GM19395 (cell line): ENCODE measurements at regions not wholly inside any gene's neighbourhood (a gene's known extent, or its start where the extent isn't known, plus 50 kb on each side); places are given as distances from the start of the nearest gene placed in this dataset.
"Not testable (repeated sequence)": the region's sequence is repeated elsewhere in the genome, so short reads cannot be mapped to it uniquely, and the experiment has no call there.

Source experiments
- ATAC-seq: cut with Tn5 transposase; IDR thresholded peaks from one replicate; pipeline ENCODE4 v1.9.1; 2021; ENCODE audit warnings: mild to moderate bottlenecking, moderate library complexity; ENCODE audit not compliant: unreplicated experiment

DNA sequence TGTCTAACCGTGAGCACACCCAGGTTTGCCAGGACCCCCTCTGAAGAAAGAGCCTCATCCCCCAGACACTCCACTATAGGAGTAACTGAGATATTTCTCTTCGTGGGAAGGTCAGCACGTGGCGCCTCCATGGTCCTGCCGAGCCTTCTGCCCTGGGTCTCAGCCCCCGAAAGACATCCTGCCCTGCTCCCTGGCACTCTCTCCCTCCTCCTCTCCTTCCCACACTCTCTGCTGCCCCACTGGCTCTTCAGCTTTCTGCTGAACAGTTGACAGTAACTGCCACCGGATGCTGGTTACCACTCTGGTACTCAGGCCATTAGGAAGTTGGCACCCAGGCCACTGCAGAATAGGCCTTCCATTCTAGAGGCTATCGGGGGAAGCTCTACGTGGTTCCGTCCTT lies 185.2 kb downstream of the UACA start:
- no peak for ATAC-seq

- no peak for ATAC-seq
Measured at GRCh38 chr15:70576696-70577095, 186.7 kb downstream of the UACA start.

DNA sequence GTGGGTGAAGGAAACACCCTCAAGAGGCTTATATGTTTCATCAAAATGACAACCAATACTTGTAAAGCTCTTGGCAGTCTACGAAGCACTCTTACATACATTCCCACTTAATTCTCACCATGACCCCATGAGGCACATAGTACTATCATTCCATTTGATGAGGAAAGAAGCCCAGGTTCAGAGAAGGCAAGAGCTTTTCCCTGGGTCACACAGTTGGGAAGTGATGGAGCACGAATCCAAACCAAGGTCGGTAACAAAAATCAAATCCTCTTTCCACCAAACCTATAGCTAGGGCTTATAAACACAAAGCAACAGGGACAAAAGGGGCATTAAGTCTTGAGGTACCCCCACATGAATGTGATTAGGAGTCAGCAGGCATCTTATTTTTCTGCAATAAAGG lies 187.1 kb downstream of the UACA start:
- no peak for ATAC-seq

DNA sequence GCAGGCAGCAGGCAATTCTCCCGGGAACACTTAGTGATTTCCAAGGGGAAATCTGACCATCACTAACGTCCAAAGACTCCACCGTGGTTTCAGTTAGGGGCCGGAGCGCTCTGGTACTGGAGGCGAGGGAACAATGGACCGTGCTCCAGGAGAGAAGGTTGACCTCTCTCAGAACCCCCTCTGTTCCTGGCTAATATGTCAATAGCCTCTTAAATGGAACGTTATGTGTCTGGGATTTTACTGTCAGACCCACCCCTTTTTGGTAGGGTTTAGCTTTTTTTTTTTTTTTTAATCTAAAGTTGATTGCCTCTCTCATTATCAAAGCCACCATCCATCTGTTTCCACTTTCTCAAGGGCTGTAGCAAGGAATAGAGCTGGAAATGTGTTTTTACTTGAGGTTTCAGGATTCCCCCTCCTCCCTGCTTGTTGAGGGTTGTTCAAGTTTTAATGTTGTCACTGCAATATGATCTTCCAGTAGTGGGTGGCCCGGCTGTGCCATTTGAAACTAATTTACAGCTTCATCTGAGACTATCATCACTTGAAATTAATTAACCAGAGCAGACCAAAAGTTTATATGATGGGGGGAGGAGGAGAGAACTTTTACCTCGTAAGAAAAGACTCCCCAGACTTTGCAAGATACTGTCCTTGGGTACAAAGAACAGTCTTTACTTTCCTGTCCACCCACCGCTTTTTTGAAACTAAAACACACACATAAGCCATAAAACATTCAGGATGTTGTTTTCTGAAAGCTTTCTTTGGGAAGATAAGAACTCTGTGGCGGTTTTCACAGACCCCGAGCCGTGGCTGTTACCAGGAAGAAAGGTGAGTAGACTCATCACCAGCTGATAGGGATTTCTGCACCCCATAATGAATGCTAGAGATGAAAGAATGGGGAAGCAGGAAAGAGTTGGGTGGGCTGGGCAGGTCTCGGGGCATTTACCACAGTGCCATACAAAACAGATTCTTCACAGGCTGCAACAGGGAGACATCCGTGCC lies 187.8 kb downstream of the UACA start:
- ATAC-seq, result no peak

DNA sequence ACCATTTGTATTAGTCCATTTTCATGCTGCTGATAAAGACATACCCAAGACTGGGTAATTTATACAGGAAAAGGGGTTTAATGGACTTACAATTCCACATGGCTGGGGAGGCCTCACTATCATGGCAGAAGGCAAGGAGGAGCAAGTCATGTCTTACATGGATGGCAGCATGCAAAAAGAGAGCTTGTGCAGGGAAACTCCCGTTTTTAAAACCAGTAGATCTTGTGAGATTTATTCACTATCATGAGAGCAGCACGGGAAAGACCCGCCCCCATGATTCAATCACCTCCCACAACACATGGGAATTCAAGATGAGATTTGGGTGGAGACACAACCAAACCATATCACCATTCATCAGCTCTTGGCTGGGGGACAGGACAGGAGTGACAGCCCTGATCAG lies 189.0 kb downstream of the UACA start:
- ATAC-seq, result not testable (repeated sequence)

DNA sequence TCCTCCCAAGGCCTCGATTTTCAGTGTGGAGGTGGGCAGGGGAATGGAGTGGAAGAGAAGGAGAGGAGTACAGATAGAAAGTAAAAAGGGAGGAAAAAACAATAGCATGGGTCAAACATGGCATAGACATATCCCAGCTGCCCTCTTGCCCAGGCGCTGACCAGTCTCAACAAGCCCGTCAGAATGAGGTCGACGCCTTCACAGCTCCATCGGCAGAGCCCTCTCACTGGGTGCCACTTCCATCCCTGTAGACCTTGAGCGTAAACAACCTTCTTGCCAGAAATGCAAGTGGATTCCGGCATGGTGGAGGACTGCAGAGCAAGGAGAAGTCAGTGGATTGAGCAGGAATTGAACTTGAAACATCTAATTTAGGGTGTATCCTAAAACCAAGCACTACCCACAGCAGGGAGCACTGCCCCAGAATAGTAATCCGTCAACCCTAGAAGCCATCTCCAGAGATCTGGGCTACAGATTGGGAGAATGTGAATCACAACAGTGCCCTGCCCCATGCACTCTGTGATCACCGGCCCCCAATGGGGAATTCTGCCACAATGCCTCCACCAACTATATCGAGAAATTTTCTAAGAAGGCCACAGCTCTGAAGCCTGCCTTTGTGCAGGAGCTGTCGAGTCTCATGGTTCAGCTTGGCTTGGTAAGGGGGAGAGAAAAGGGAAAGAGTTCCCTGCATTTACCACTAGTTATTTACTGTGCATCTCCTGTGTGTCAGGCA lies 190.1 kb downstream of the UACA start:
- ATAC-seq, result no peak

GRCh38 chr15:70569714-70570231 lies 193.6 kb downstream of the UACA start:
- no peak for ATAC-seq

GRCh38 chr15:70569091-70569713 lies 194.2 kb downstream of the UACA start:
- no peak for ATAC-seq

DNA sequence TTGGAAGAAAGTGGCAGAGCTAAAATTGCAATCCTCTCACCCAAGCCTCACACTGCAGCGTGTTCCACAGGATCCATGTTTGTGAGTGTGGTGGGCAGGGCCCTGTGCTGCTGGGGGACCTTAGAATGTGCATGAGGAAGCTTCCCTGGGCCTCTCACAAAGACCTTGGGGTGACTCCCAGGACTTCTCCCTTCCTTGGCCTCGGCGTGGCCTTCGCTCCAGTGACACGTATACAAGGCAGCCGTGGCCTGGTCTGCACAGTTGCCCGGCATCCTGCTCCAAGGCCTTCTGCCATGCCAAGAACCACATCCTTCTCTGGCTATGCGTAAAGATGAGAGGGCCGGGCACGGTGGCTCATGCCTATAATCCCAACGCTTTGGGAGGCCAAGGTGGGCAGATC lies 196.4 kb downstream of the UACA start:
- ATAC-seq, result no peak

GRCh38 chr15:70566047-70566835 lies 197.1 kb downstream of the UACA start:
- no peak for ATAC-seq

GRCh38 chr15:70563561-70564095 lies 199.7 kb downstream of the UACA start:
- ATAC-seq, result no peak

DNA sequence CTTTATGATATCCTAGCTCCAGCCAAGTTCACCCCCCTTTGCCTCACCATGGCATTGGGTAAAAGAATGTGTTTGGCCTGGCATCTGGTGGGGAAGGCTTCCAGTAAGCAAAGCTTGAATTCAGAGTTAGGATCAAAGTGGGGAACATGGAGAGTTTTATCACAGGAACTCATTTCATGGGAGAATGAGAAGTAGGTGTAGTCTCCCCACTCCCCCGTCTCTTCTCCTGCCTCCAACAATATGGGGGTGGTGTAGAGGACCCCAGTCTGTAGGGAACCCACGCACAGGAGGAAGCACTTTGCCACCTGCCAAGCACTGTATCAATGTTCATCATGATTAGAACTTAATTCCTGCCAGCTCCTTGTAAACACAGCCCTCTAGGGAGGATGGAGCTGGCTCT lies 200.5 kb downstream of the UACA start:
- ATAC-seq, result no peak

DNA sequence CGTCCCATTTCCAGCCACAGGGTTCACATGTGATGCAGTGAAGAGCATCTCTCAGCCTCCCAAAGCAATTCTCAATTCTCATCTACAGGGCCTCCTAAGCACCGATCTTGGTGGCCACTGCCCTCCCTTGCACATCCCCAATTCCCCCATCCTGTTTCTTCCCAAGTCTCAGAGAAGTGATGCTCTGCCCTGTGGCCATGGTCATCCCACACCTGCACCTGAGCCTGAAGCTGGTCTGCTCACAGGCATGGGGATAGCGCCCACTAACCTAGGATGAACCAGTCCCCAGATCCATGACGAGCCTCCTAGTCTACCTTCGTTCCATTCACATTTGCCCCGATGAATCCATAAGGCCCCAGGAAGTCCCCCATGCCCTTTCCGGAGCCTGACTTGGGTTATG lies 201.5 kb downstream of the UACA start:
- no peak for ATAC-seq

DNA sequence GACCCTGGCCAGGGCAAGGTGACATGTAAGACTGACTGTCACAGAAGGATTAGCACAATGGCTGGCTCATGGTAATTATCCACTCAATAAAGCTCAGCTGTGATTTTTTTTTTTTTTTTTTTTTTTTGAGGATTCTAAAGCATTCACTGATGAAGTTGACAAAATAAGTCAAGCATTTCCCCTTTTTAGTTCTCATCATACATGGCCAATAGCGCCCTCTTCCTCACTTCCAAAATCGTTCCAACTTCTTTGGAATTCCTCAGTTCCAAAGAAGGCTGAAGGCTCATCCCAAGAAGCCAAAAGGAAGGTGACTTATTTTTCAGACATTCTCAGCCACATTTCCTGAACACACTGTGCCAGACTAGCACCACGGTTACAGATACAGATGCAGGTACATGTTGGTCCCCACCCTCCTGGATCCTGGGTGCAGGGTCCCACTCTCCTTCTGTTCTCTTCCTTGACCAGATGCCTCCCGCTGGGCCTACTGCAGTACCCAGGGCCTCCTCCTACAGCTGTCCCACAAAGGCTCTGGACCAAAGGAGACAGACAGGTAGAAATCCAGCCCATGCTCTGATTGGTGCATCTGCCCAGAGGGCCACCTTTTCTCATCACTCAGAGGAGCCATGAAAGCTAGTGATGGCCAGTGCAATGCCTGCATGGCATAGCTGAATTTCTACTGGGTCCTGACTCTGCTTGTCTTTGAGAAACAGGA lies 202.6 kb downstream of the UACA start:
- no peak for ATAC-seq

GRCh38 chr15:70559265-70560239 lies 203.8 kb downstream of the UACA start:
- no peak for ATAC-seq

DNA sequence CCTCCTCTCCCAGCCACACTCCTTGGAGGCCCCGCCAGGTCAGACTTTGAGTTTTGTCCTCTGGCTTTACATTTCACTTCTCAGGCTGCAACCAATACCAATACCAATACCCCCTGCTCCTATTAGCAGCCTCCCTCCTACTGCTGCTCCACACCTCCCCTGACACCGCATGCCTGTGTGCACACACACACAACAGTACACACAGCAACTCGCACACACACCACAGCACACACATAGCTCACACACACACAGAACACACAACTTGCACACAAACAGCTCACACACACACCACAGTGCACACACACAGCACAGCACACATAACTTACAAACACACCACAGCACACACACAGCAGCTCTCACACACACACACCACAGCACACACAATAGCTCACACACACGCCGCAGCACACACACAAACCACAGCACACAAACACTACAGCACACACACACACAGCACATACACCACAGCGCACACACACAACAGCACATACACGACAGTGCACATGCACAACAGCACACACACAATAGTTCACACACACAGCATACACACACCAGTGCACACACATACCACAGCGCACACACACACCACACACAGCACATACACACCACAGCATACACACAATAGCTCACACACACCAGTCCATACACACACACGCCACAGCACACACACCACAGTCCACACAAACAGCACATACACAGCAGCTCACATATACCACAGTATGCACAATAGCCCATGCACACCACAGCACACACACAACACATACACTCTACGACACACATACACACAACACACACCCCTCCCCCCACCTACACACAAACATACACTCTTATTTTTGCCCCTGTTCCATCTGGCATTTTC lies 204.7 kb downstream of the UACA start:
- no peak for ATAC-seq

GRCh38 chr15:70557521-70558258 lies 205.7 kb downstream of the UACA start:
- no peak for ATAC-seq
